ENCODE measurements at regions not wholly inside any gene's neighbourhood (a gene's known extent, or its start where the extent isn't known, plus 50 kb on each side); places are given as distances from the start of the nearest gene placed in this dataset.
A peak's percentile ranks its signal among the peaks of the same experiment; 100 is the strongest.

GRCh38 chr2:16615687-16616615 lies 49.7 kb downstream of the CYRIA start:
- DNase-seq (ENCODE audit: low read depth in 2 of 2), result peak; percentile 19 to 80

- no peak for DNase-seq (ENCODE audit: low read depth in 2 of 2)
These were observed 50.4 kb downstream of the CYRIA start for GRCh38 chr2:16615246-16615645.

- DNase-seq (ENCODE audit: low read depth in 2 of 2), result peak in 1 of 2 donors; percentile 37
These were observed 51.2 kb downstream of the CYRIA start for GRCh38 chr2:16614314-16614860.

GRCh38 chr2:16613539-16614011 lies 52.1 kb downstream of the CYRIA start:
- DNase-seq (ENCODE audit: low read depth in 2 of 2), result peak; percentile 25 to 52

GRCh38 chr2:16612490-16612889 lies 53.1 kb downstream of the CYRIA start:
- DNase-seq (ENCODE audit: low read depth in 2 of 2), result no peak

DNA sequence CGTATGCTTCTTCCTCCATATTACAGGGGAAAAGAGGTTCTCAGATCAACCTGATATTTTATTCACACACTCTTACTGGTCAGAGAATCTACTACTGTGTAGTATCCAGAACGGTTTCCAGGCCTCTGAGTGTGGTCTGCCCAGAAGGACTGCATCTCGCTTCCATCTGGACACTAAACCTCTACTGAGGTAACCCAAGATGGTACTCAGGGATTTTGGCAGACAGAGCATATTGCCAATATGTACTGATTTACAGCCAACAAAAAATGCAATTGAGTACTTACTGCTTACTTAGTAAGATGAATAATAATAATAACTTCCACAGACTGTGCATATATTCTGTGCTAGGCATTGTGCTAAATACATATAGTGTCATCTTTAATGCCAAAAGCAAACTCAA lies 55.8 kb downstream of the CYRIA start:
- DNase-seq (ENCODE audit: low read depth in 2 of 2), result no peak

DNA sequence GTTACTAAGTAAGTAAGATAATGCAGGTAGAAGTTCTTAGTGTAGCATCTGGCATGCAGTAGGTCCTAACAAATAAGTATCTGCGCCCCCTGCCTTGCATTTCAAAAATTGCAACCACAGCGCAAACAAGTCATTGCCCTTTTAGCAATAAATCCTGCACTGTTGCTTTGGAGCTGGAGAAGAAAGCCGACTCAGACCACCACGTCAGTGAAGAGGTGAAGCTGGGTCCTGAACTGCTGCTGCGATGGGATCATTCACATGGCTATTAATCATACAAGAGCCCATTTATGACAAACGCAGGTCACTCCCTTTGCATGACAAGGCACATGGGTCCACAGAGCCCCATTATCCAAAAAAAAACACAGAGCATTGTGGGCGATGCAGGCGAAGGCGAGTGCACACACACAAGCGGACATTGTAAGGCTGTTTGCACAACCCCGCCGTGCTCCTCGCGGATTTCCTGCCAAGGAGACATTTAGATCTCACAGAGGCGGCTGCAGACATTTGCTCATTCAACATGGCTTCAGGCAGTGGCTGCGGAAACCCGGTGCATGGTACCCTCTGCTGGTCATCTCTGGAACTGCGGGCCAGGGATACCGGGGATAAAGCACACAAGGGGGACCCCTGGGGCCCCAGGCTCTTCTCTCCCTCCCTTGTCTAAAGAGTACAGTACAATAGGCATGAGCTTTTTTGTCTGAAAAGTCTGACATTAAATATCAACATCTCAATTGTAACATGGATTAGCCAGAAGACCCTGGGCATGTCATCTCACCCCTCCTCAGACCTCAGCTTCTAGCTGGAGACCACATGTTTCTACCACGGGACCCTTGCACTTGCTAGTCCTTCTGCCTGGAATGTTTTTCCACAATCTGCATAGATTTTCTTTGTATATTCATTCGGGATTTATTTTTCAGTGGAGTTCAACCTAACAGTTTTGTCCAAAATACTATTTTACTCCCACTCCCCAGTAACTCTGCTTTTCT lies 56.7 kb downstream of the CYRIA start:
- DNase-seq (ENCODE audit: low read depth in 2 of 2), result peak; percentile 79 to 82

DNA sequence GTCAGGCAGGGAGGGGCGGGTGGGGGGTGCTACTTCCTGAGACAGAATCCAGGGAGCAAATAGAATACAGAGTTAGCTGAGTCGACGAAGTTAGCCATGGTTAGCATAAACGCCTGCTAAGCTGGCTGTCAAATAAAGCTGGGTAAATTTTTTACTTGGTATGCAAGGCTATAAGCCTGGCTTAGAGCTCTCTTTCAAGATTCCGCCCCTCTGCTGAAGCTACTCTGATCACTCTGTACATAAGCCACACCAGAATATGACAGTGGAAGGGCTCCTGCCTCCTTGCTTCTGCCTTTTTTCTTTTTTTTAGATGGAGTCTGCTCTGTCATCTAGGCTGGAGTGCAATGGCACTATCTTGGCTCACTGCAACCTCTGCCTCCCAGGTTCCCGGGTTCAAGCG lies 58.3 kb downstream of the CYRIA start:
- DNase-seq (ENCODE audit: low read depth in 2 of 2), result no peak

DNA sequence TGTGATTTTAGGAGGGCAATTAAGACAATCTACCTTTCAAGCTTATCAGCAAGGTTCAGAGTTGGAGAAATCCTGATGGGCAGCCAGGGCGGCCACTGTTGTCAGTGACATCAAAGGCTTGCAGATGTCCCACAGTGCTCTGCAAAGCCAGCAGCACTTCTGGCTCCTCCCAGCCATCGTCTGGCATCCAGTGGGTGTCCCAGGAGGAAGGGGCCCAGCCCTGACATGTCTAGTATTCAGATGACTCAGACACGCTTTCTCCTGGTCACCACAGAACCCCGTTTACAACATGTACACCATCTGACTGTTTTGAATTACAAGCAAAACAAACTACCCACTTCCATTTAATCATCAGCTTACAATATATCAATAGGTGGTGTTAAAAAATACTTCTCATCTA lies 61.4 kb downstream of the CYRIA start:
- peak in 1 of 2 donors; percentile 40 for DNase-seq (ENCODE audit: low read depth in 2 of 2)

DNA sequence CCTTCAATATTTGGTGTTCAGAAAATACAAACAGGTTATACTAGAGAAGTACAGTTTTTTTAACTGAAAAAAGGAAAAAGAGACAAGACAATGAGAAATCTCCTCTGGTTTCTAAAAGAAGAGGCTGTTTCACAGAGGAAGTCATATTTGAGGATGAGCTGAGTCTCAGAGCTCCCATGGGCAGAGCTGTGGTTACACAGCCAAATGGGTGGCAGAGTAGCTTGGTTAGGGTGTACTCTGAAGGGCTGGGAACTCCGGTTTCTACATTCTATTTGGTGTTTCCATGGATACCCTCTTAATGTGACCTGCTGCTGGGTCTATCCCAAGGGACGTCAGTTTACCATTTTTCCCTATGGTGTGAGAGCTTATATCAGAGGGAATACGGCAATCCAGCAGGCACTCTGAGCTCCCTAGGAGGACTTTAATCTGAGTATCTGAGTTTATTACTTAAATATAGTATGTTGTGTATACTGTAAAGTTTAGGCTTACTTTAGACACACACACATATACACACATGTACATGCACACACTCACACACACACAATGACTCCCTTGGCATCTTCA lies 74.2 kb downstream of the CYRIA start:
- DNase-seq (ENCODE audit: low read depth in 2 of 2), result no peak

DNA sequence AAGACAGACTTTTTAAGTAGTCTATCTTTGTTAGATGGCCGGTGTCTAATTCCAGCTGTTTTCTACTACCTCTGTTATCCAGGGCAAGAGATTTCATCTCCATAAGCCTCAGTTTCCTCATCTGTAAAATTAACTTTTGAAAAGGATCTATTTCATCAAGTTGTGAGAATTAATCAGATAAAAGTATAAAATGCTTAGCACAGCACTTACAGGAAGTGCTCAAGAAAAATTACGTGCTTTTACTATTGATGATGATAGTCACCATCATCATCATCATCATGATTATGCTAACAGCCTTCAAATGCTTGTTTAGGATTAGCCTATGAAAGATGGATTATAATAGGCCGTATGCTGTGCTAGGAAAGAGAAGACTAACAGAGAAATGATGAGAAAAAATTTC lies 76.2 kb downstream of the CYRIA start:
- no peak for DNase-seq (ENCODE audit: low read depth in 2 of 2)

DNA sequence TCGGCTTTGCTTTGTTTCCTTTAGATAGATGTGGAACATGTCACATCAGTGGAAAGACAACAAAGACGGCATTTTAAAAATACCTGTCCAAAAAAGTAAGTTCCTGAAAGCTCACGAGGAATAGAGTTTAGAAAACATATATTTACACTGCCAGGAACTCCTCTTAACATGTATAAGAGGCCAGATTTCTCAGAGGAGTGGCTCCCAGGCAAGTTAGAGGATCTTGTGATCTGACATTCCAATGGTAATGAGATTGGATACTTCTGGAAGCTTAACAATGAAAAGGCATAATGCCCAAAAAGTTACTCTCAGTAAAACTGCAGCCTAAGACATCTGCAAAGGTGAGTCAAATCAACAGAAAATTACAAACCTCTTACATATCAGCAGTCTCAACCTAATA lies 77.1 kb downstream of the CYRIA start:
- DNase-seq (ENCODE audit: low read depth in 2 of 2), result peak in 1 of 2 donors; percentile 7

GRCh38 chr2:16587601-16588000 lies 78.0 kb downstream of the CYRIA start:
- peak in 1 of 2 donors; percentile 65 for DNase-seq (ENCODE audit: low read depth in 2 of 2)

- DNase-seq (ENCODE audit: low read depth in 2 of 2), result peak in 1 of 2 donors; percentile 50
These were observed 80.7 kb downstream of the CYRIA start for GRCh38 chr2:16584824-16585540.

DNA sequence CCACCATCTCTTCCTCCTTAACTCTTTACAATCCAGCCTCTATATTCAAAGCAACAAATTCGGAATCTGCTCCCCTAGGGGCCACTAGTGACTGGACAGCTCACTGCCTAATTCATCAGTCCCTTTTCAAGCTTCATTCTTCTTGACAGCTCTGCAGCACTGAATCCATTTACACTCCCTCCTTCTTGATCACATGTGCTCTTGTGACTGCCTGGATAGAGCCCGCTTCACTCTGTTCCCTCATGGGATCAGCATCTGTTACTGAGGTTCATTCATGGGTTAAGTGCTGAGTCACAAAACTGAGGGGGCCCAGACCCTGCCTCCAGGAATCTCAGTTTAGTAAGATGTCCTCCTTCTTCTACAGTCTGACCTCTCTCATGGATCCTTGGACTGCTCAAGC lies 81.5 kb downstream of the CYRIA start:
- DNase-seq (ENCODE audit: low read depth in 2 of 2), result no peak

GRCh38 chr2:16581241-16581640 lies 84.4 kb downstream of the CYRIA start:
- DNase-seq (ENCODE audit: low read depth in 2 of 2), result no peak

DNA sequence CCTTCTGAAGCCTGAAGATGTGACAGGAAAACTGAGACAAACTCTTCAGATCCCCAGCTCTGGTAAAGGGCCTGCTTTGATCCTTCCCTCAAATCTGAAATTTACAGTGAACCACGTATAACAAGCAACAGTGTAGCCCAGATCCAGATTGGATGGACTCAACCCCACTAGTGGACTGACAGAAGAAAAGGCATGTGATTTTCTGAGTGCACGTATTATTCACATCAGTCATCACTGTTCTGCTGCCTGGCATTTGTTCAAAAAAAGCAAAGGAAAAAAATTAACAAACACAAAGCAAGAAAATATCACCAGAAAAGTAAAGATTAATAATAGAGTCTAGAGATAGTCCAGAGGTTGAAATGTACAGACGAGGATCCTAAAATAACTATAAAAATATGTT lies 87.6 kb downstream of the CYRIA start:
- peak; percentile 59 to 73 for DNase-seq (ENCODE audit: low read depth in 2 of 2)

DNA sequence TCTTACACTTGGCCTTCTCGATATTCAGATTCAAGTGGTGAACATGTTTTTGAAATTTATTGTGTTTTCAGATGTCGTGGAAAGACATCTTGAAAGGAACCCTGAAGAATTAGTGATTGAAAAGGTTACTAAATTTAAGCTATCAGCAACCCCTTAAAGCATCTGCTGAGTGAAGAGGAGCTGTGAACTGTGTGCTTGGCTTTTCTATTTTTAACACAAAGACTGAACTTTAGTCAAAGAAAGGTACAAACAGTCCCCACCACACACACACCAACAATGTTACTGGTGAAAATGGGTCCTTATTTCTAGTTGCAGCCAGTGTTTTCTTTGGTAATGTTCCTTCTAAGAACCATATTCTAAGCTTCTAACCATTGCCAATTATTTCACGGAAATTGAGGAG lies 95.1 kb downstream of the CYRIA start:
- no peak for DNase-seq (ENCODE audit: low read depth in 2 of 2)

DNA sequence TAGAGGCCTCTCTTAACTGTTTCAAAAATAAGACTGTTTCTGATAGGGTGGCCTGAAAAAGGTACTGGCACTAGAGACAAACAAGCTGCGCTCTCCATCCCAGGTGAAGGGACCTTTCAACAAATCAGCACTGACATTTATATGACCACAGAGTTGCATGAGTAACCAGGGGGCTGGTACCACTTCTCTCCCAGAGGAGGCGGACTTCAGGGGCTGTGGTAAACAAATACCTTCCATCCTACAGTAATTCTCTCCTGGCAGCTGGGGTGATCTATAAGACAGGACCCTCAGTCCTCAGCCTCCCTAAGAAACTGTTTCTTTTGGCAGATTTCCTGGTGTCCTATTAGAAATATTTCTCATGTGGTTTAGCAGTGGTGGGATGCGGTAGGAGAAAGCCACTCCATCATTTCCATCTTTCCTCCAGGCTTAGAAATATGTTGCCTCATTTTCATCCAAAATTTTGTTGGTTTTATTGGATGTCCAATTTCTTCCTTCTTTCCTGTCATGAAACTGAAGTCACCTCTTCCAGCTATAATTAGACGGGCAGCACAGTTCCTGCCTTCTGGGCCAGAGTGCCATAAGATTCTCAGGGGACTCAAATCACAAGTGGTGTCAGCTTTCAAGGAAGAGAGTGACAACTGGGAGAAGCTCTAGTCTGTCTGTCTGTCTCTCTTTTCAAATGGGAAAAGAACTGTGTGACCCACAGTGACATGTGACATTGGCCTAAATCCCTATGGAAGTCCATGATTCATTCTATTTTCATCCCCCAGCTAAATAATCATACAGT lies 96.4 kb downstream of the CYRIA start:
- no peak for DNase-seq (ENCODE audit: low read depth in 2 of 2)

GRCh38 chr2:16566701-16567100 lies 98.9 kb downstream of the CYRIA start:
- DNase-seq (ENCODE audit: low read depth in 2 of 2), result no peak
